ENCODE measurements at regions not wholly inside any gene's neighbourhood (a gene's known extent, or its start where the extent isn't known, plus 50 kb on each side); places are given as distances from the start of the nearest gene placed in this dataset.
A peak's percentile ranks its signal among the peaks of the same experiment; 100 is the strongest.

- no peaks in the 10 kb centered on the region for H3K36me3 ChIP-seq (ENCODE audit: control insufficient read depth in 2 of 2, insufficient read depth in 2 of 2, low read length in 1 of 2)
- H3K4me3 ChIP-seq (ENCODE audit: low read depth in 1 of 2, low read length in 2 of 2), result no peak overlapping the region
- no peaks in the 10 kb centered on the region for H3K27me3 ChIP-seq (ENCODE audit: control insufficient read depth in 1 of 2, insufficient read depth in 2 of 2, low read length in 2 of 2)
- H3K9me3 ChIP-seq (ENCODE audit: control insufficient read depth in 2 of 2, insufficient read depth in 1 of 2, low read depth in 1 of 2, low read length in 1 of 2), result no peaks in the 10 kb centered on the region
- no peaks in the 10 kb centered on the region for H3K4me1 ChIP-seq (ENCODE audit: control insufficient read depth in 2 of 2, insufficient read depth in 2 of 2, low read length in 1 of 2)
- no peak overlapping the region for H3K27ac ChIP-seq (ENCODE audit: low read depth in 2 of 2, low read length in 1 of 2)
- 42 to 50% methylated on average over 2 of the region's 2 CpGs for WGBS, 2 donors
Observed at GRCh38 chr9:115941561-115942315, 211.9 kb upstream of the PAPPA start.

GRCh38 chr9:115943431-115944165 lies 210.0 kb upstream of the PAPPA start:
- Histone ChIP-seq H3K27me3 (ENCODE audit: control insufficient read depth in 1 of 2, insufficient read depth in 2 of 2, low read length in 2 of 2) (no peaks in the 10 kb centered on the region), H3K27ac (ENCODE audit: low read depth in 2 of 2, low read length in 1 of 2) (peak overlapping the region in 1 of 2 donors; percentile 23), H3K9me3 (ENCODE audit: control insufficient read depth in 2 of 2, insufficient read depth in 1 of 2, low read depth in 1 of 2, low read length in 1 of 2) (no peaks in the 10 kb centered on the region), H3K4me3 (ENCODE audit: low read depth in 1 of 2, low read length in 2 of 2) (no peak overlapping the region), H3K36me3 (ENCODE audit: control insufficient read depth in 2 of 2, insufficient read depth in 2 of 2, low read length in 1 of 2) (no peaks in the 10 kb centered on the region), H3K4me1 (ENCODE audit: control insufficient read depth in 2 of 2, insufficient read depth in 2 of 2, low read length in 1 of 2) (no peaks in the 10 kb centered on the region)

- WGBS, 2 donors, result 52 to 58% methylated on average over 10 of the region's 10 CpGs
- H3K27ac ChIP-seq (ENCODE audit: low read depth in 2 of 2, low read length in 1 of 2), result peak overlapping the region; percentile 23 to 74
- H3K4me1 ChIP-seq (ENCODE audit: control insufficient read depth in 2 of 2, insufficient read depth in 2 of 2, low read length in 1 of 2), result no peaks in the 10 kb centered on the region
- no peaks in the 10 kb centered on the region for H3K27me3 ChIP-seq (ENCODE audit: control insufficient read depth in 1 of 2, insufficient read depth in 2 of 2, low read length in 2 of 2)
- H3K9me3 ChIP-seq (ENCODE audit: control insufficient read depth in 2 of 2, insufficient read depth in 1 of 2, low read depth in 1 of 2, low read length in 1 of 2), result no peaks in the 10 kb centered on the region
- H3K4me3 ChIP-seq (ENCODE audit: low read depth in 1 of 2, low read length in 2 of 2), result no peak overlapping the region
- no peaks in the 10 kb centered on the region for H3K36me3 ChIP-seq (ENCODE audit: control insufficient read depth in 2 of 2, insufficient read depth in 2 of 2, low read length in 1 of 2)
Observed at GRCh38 chr9:115944166-115944948, 209.2 kb upstream of the PAPPA start.

GRCh38 chr9:115945009-115945431 lies 208.6 kb upstream of the PAPPA start:
- Histone ChIP-seq H3K9me3 (ENCODE audit: control insufficient read depth in 2 of 2, insufficient read depth in 1 of 2, low read depth in 1 of 2, low read length in 1 of 2) (no peaks in the 10 kb centered on the region), H3K27ac (ENCODE audit: low read depth in 2 of 2, low read length in 1 of 2) (no peak overlapping the region), H3K4me3 (ENCODE audit: low read depth in 1 of 2, low read length in 2 of 2) (no peak overlapping the region), H3K36me3 (ENCODE audit: control insufficient read depth in 2 of 2, insufficient read depth in 2 of 2, low read length in 1 of 2) (no peaks in the 10 kb centered on the region), H3K27me3 (ENCODE audit: control insufficient read depth in 1 of 2, insufficient read depth in 2 of 2, low read length in 2 of 2) (no peaks in the 10 kb centered on the region), H3K4me1 (ENCODE audit: control insufficient read depth in 2 of 2, insufficient read depth in 2 of 2, low read length in 1 of 2) (no peaks in the 10 kb centered on the region)

- H3K27me3 ChIP-seq (ENCODE audit: control insufficient read depth in 1 of 2, insufficient read depth in 2 of 2, low read length in 2 of 2), result no peaks in the 10 kb centered on the region
- no peaks in the 10 kb centered on the region for H3K4me1 ChIP-seq (ENCODE audit: control insufficient read depth in 2 of 2, insufficient read depth in 2 of 2, low read length in 1 of 2)
- H3K36me3 ChIP-seq (ENCODE audit: control insufficient read depth in 2 of 2, insufficient read depth in 2 of 2, low read length in 1 of 2), result no peaks in the 10 kb centered on the region
- no peaks in the 10 kb centered on the region for H3K9me3 ChIP-seq (ENCODE audit: control insufficient read depth in 2 of 2, insufficient read depth in 1 of 2, low read depth in 1 of 2, low read length in 1 of 2)
- 51 to 60% methylated on average over 2 of the region's 2 CpGs for WGBS, 2 donors
- H3K27ac ChIP-seq (ENCODE audit: low read depth in 2 of 2, low read length in 1 of 2), result no peak overlapping the region
- no peak overlapping the region for H3K4me3 ChIP-seq (ENCODE audit: low read depth in 1 of 2, low read length in 2 of 2)
Observed at GRCh38 chr9:115946530-115946929, 207.1 kb upstream of the PAPPA start.

GRCh38 chr9:115951977-115952376 lies 201.6 kb upstream of the PAPPA start:
- no peak overlapping the region for H3K27ac ChIP-seq (ENCODE audit: low read depth in 2 of 2, low read length in 1 of 2)
- H3K36me3 ChIP-seq (ENCODE audit: control insufficient read depth in 2 of 2, insufficient read depth in 2 of 2, low read length in 1 of 2), result no peaks in the 10 kb centered on the region
- H3K27me3 ChIP-seq (ENCODE audit: control insufficient read depth in 1 of 2, insufficient read depth in 2 of 2, low read length in 2 of 2), result no peaks in the 10 kb centered on the region
- no peak overlapping the region for H3K4me3 ChIP-seq (ENCODE audit: low read depth in 1 of 2, low read length in 2 of 2)
- no peaks in the 10 kb centered on the region for H3K9me3 ChIP-seq (ENCODE audit: control insufficient read depth in 2 of 2, insufficient read depth in 1 of 2, low read depth in 1 of 2, low read length in 1 of 2)
- 71 to 74% methylated on average over 4 of the region's 4 CpGs for WGBS, 2 donors
- no peaks in the 10 kb centered on the region for H3K4me1 ChIP-seq (ENCODE audit: control insufficient read depth in 2 of 2, insufficient read depth in 2 of 2, low read length in 1 of 2)

GRCh38 chr9:115952430-115953292 lies 200.9 kb upstream of the PAPPA start:
- no peaks in the 10 kb centered on the region for H3K9me3 ChIP-seq (ENCODE audit: control insufficient read depth in 2 of 2, insufficient read depth in 1 of 2, low read depth in 1 of 2, low read length in 1 of 2)
- 53 to 58% methylated on average over 4 of the region's 4 CpGs for WGBS, 2 donors
- H3K36me3 ChIP-seq (ENCODE audit: control insufficient read depth in 2 of 2, insufficient read depth in 2 of 2, low read length in 1 of 2), result no peaks in the 10 kb centered on the region
- H3K4me3 ChIP-seq (ENCODE audit: low read depth in 1 of 2, low read length in 2 of 2), result no peak overlapping the region
- no peak overlapping the region for H3K27ac ChIP-seq (ENCODE audit: low read depth in 2 of 2, low read length in 1 of 2)
- no peaks in the 10 kb centered on the region for H3K27me3 ChIP-seq (ENCODE audit: control insufficient read depth in 1 of 2, insufficient read depth in 2 of 2, low read length in 2 of 2)
- H3K4me1 ChIP-seq (ENCODE audit: control insufficient read depth in 2 of 2, insufficient read depth in 2 of 2, low read length in 1 of 2), result no peaks in the 10 kb centered on the region

GRCh38 chr9:115956371-115956770 lies 197.2 kb upstream of the PAPPA start:
- Histone ChIP-seq H3K4me1 (ENCODE audit: control insufficient read depth in 2 of 2, insufficient read depth in 2 of 2, low read length in 1 of 2) (no peaks in the 10 kb centered on the region), H3K36me3 (ENCODE audit: control insufficient read depth in 2 of 2, insufficient read depth in 2 of 2, low read length in 1 of 2) (no peaks in the 10 kb centered on the region), H3K4me3 (ENCODE audit: low read depth in 1 of 2, low read length in 2 of 2) (no peak overlapping the region), H3K27me3 (ENCODE audit: control insufficient read depth in 1 of 2, insufficient read depth in 2 of 2, low read length in 2 of 2) (no peaks in the 10 kb centered on the region), H3K27ac (ENCODE audit: low read depth in 2 of 2, low read length in 1 of 2) (no peak overlapping the region), H3K9me3 (ENCODE audit: control insufficient read depth in 2 of 2, insufficient read depth in 1 of 2, low read depth in 1 of 2, low read length in 1 of 2) (no peaks in the 10 kb centered on the region)
- 60 to 67% methylated on average over 3 of the region's 3 CpGs for WGBS, 2 donors

GRCh38 chr9:115957585-115957984 lies 196.0 kb upstream of the PAPPA start:
- H3K36me3 ChIP-seq (ENCODE audit: control insufficient read depth in 2 of 2, insufficient read depth in 2 of 2, low read length in 1 of 2), result no peaks in the 10 kb centered on the region
- H3K27ac ChIP-seq (ENCODE audit: low read depth in 2 of 2, low read length in 1 of 2), result no peak overlapping the region
- H3K4me3 ChIP-seq (ENCODE audit: low read depth in 1 of 2, low read length in 2 of 2), result no peak overlapping the region
- no peaks in the 10 kb centered on the region for H3K9me3 ChIP-seq (ENCODE audit: control insufficient read depth in 2 of 2, insufficient read depth in 1 of 2, low read depth in 1 of 2, low read length in 1 of 2)
- H3K4me1 ChIP-seq (ENCODE audit: control insufficient read depth in 2 of 2, insufficient read depth in 2 of 2, low read length in 1 of 2), result no peaks in the 10 kb centered on the region
- no peaks in the 10 kb centered on the region for H3K27me3 ChIP-seq (ENCODE audit: control insufficient read depth in 1 of 2, insufficient read depth in 2 of 2, low read length in 2 of 2)
- 57 to 67% methylated on average over 2 of the region's 2 CpGs for WGBS, 2 donors

Data from esophagus (tissue), 2 donors.